GM23248 (cell line): ENCODE measurements at regions not wholly inside any gene's neighbourhood (a gene's known extent, or its start where the extent isn't known, plus 50 kb on each side); places are given as distances from the start of the nearest gene placed in this dataset.
"Not testable (repeated sequence)": the region's sequence is repeated elsewhere in the genome, so short reads cannot be mapped to it uniquely, and the experiment has no call there.

Experiments
- EZH2 ChIP-seq: fragments of 200-600 bp; sonication (generic); IDR thresholded peaks from 2 replicates; pipeline ENCODE4 v1.6.1; 2018; ENCODE audit warnings: antibody characterized with exemption, mild to moderate bottlenecking; ENCODE audit not compliant: insufficient read depth, poor library complexity, severe bottlenecking
- EZH2phosphoT487 ChIP-seq: fragments of 200-600 bp; sonication (generic); IDR thresholded peaks from 2 replicates; pipeline ENCODE4 v1.6.1; 2018; ENCODE audit warnings: antibody characterized with exemption, moderate library complexity, mild to moderate bottlenecking, low read depth; ENCODE audit not compliant: insufficient read depth

DNA sequence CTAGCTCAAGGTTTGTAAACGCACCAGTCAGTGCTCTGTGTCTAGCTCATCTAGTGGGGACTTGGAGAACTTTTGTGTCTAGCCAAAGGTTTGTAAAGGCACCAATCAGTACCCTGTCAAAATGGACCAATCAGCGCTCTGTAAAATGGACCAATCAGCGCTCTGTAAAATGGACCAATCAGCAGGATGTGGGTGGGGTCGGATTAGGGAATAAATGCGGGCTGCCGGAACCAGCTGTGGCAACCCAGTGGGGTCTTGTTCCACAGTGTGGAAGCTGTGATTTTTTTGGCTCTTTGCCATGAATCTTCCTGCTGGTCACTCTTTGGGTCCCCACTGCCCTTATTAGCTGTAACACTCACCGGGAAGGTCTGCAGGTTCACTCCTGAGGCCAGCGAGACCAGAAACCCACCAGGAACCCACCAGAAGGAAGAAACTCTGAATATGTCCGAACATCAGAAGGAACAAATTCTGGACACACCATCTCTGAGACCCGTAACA is 197.8 kb downstream of the SPP2 start:
- TF ChIP-seq EZH2phosphoT487, EZH2: not testable (repeated sequence)
